ENCODE measurements at regions not wholly inside any gene's neighbourhood (a gene's known extent, or its start where the extent isn't known, plus 50 kb on each side); places are given as distances from the start of the nearest gene placed in this dataset.
"Not testable (repeated sequence)": the region's sequence is repeated elsewhere in the genome, so short reads cannot be mapped to it uniquely, and the experiment has no call there.

DNA sequence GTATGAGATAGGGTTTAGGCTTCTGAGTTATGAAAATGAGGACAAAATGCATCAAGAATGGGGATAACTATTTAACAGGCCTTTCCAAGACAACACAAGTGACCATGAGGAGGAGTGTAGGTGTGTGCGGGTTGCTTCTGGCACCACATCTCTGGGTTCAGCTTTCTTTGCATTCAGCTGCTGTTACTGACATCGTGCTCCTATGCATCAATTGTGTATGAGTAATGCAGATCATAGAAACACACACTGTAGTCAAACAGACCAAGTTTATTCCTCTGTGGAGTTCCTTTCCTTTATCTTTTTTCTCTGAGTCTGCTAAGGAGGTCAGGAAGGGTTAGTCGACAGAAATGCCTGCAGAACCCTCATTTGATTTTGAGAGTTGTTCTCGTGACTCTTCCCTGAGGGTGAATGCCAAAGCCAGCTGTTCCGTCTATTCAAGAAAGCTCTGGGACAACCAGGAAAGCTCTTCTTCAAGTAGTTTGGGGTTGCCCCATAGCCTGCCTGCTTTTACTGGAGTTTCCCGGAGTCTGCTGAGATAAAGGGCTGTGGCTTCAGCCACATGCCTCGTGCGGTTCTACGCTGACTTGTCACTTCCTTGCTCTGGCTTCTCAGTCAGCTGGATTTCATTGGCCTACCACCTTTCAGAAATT, 136.7 kb upstream of the TLE3 start:
- Mint-ChIP-seq H3K27ac (no peak overlapping the region), H3K27me3 (peaks cover 50% of the 10 kb centered on the region), H3K4me1 (ENCODE audit: low read depth) (no peaks in the 10 kb centered on the region), H3K36me3 (ENCODE audit: insufficient read depth) (peaks cover 3% of the 10 kb centered on the region), H3K9me3 (ENCODE audit: low read depth) (peaks cover 23% of the 10 kb centered on the region), H3K4me3 (ENCODE audit: low read depth) (no peak overlapping the region)
- DNase-seq (ENCODE audit: low spot score, unreplicated experiment), result no peak
- TF ChIP-seq, protein P1, sequence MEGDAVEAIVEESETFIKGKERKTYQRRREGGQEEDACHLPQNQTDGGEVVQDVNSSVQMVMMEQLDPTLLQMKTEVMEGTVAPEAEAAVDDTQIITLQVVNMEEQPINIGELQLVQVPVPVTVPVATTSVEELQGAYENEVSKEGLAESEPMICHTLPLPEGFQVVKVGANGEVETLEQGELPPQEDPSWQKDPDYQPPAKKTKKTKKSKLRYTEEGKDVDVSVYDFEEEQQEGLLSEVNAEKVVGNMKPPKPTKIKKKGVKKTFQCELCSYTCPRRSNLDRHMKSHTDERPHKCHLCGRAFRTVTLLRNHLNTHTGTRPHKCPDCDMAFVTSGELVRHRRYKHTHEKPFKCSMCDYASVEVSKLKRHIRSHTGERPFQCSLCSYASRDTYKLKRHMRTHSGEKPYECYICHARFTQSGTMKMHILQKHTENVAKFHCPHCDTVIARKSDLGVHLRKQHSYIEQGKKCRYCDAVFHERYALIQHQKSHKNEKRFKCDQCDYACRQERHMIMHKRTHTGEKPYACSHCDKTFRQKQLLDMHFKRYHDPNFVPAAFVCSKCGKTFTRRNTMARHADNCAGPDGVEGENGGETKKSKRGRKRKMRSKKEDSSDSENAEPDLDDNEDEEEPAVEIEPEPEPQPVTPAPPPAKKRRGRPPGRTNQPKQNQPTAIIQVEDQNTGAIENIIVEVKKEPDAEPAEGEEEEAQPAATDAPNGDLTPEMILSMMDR (IDR thresholded peaks at IDR 0.05; ENCODE audit: unreplicated experiment), result no peak

DNA sequence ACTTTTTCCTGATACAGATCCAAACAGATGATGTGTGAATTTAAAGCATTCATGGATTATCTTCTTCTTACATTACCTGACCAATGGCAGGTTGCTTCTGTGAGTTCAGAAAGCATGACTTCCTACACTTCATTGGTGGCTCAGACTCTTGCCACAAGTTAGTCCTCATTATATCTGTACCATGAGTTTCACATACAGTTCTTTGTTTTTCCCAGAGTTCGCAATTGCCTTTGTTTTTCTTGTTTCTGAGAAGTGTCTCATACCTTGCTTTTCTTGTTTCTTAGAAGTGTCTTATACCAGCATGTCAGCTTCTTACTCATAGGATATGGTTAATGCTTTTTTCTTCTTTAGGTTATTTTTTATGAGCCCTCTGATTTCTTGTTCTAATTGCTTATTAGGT, 133.8 kb upstream of the TLE3 start:
- DNase-seq (ENCODE audit: low spot score, unreplicated experiment), result no peak
- no peak overlapping the region for H3K27ac Mint-ChIP-seq
- H3K9me3 Mint-ChIP-seq (ENCODE audit: low read depth), result peaks cover 29% of the 10 kb centered on the region
- TF ChIP-seq, protein P1 (IDR thresholded peaks at IDR 0.05; ENCODE audit: unreplicated experiment), result no peak
- H3K4me1 Mint-ChIP-seq (ENCODE audit: low read depth), result no peaks in the 10 kb centered on the region
- H3K36me3 Mint-ChIP-seq (ENCODE audit: insufficient read depth), result peaks cover 3% of the 10 kb centered on the region
- H3K27me3 Mint-ChIP-seq, result peaks cover 24% of the 10 kb centered on the region
- no peak overlapping the region for H3K4me3 Mint-ChIP-seq (ENCODE audit: low read depth)

- not testable (repeated sequence) for DNase-seq (ENCODE audit: low spot score, unreplicated experiment); H3K4me1 Mint-ChIP-seq (ENCODE audit: low read depth)
Observed at GRCh38 chr15:70227918-70228317, 130.2 kb upstream of the TLE3 start.

GRCh38 chr15:70227147-70227546, 129.4 kb upstream of the TLE3 start:
- DNase-seq (ENCODE audit: low spot score, unreplicated experiment), result no peak
- no peak overlapping the region for H3K27ac Mint-ChIP-seq
- H3K4me3 Mint-ChIP-seq (ENCODE audit: low read depth), result no peak overlapping the region
- no peaks in the 10 kb centered on the region for H3K4me1 Mint-ChIP-seq (ENCODE audit: low read depth)
- peaks cover 2% of the 10 kb centered on the region for H3K36me3 Mint-ChIP-seq (ENCODE audit: insufficient read depth)
- H3K27me3 Mint-ChIP-seq, result peaks cover 41% of the 10 kb centered on the region
- H3K9me3 Mint-ChIP-seq (ENCODE audit: low read depth), result peaks cover 21% of the 10 kb centered on the region
- TF ChIP-seq, protein P1 (IDR thresholded peaks at IDR 0.05; ENCODE audit: unreplicated experiment), result no peak

More at GRCh38 chr15:70227918-70228317, 130.2 kb upstream of the TLE3 start:
- peaks cover 25% of the 10 kb centered on the region for H3K9me3 Mint-ChIP-seq (ENCODE audit: low read depth)
- not testable (repeated sequence) for H3K36me3 Mint-ChIP-seq (ENCODE audit: insufficient read depth); H3K27ac Mint-ChIP-seq; H3K4me3 Mint-ChIP-seq (ENCODE audit: low read depth)
- H3K27me3 Mint-ChIP-seq, result peaks cover 36% of the 10 kb centered on the region

DNA sequence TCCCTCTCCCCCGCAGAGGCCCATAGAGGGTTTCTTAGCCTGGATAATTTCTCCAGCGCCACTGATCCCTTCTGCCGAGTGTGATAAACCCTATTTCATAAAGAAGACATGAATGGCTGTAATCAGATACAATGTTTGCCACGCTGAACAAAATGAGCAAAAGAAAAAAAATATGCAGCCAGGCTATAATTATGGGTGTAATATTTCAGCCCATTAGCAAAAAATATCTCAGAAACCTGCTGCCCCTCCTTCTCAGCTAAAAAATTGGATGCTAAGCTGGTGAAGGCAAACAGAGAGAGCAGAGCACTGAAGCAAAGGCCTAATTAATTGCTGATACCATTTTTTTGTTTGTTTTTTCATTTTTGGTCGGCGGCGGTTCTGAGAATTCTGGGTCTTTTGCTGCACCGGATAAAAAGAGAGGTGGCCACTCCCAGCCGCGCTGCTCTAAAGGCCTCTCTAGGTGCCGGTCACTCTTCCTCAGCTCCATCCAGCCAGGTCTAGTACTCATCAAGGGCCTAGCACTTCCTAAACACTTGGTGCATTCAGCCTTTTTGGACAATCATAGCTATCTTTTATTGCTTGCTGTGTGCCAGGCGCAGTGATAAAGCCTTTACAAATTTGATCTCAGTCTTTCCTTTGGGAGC, 128.7 kb upstream of the TLE3 start:
- Mint-ChIP-seq H3K27me3 (peaks cover 46% of the 10 kb centered on the region), H3K4me3 (ENCODE audit: low read depth) (no peak overlapping the region), H3K27ac (no peak overlapping the region), H3K9me3 (ENCODE audit: low read depth) (peaks cover 14% of the 10 kb centered on the region), H3K4me1 (ENCODE audit: low read depth) (no peaks in the 10 kb centered on the region), H3K36me3 (ENCODE audit: insufficient read depth) (no peaks in the 10 kb centered on the region)
- no peak for DNase-seq (ENCODE audit: low spot score, unreplicated experiment)
- TF ChIP-seq, protein P1 (IDR thresholded peaks at IDR 0.05; ENCODE audit: unreplicated experiment), result no peak

DNA sequence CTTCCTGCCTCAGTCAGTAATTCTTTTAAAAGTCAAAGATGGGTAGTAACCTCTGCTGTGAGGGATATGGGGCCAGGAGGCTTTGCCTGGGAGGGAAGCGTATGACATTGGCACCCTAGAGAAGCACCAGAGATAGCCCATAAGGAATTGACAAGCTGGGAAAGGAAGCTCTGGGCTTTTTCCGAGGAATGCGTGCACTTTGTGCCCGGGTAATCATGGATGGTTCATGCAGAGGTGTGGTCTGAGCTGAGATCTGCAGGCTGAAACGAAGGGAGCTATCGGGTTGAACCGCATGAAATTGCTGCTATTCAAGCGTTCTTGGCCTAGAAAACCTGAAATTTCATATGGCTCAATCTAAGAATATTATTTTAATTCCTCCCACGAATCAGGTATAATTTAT, 127.7 kb upstream of the TLE3 start:
- DNase-seq (ENCODE audit: low spot score, unreplicated experiment), result no peak
- TF ChIP-seq, protein P1 (IDR thresholded peaks at IDR 0.05; ENCODE audit: unreplicated experiment), result no peak
- H3K27me3 Mint-ChIP-seq, result peaks cover 47% of the 10 kb centered on the region

More for the DNA sequence above, 127.7 kb upstream of the TLE3 start:
- Mint-ChIP-seq H3K4me1 (ENCODE audit: low read depth) (no peaks in the 10 kb centered on the region), H3K4me3 (ENCODE audit: low read depth) (no peak overlapping the region), H3K27ac (peak overlapping the region; percentile 27), H3K9me3 (ENCODE audit: low read depth) (peaks cover 13% of the 10 kb centered on the region), H3K36me3 (ENCODE audit: insufficient read depth) (no peaks in the 10 kb centered on the region)

All from progenitor cell of endocrine pancreas (in vitro differentiated cells).